Midbrain (tissue), 1 donor: ENCODE measurements at regions not wholly inside any gene's neighbourhood (a gene's known extent, or its start where the extent isn't known, plus 50 kb on each side); places are given as distances from the start of the nearest gene placed in this dataset.

Experiments
- DNase-seq: peaks from one replicate; lab custom pipeline; 2025; lab: John Stamatoyannopoulos, UW

GRCh38 chr16:85541619-85541979, 71.5 kb upstream of the GSE1 start:
- DNase-seq: no peak

- DNase-seq: no peak
These were observed 70.9 kb upstream of the GSE1 start for GRCh38 chr16:85541980-85542900.

- no peak for DNase-seq
These were observed 69.6 kb upstream of the GSE1 start for GRCh38 chr16:85543536-85543935.

- DNase-seq: no peak
These were observed 69.1 kb upstream of the GSE1 start for GRCh38 chr16:85544016-85544415.

- no peak for DNase-seq
These were observed 68.5 kb upstream of the GSE1 start for GRCh38 chr16:85544668-85545067.

GRCh38 chr16:85545227-85545818, 67.8 kb upstream of the GSE1 start:
- no peak for DNase-seq

- DNase-seq: no peak
These were observed 66.3 kb upstream of the GSE1 start for GRCh38 chr16:85546585-85547447.

- DNase-seq: no peak
These were observed 64.7 kb upstream of the GSE1 start for GRCh38 chr16:85548375-85548774.

- no peak for DNase-seq
These were observed 63.2 kb upstream of the GSE1 start for GRCh38 chr16:85549766-85550421.

- no peak for DNase-seq
These were observed 62.7 kb upstream of the GSE1 start for GRCh38 chr16:85550422-85550864.

- no peak for DNase-seq
These were observed 61.9 kb upstream of the GSE1 start for GRCh38 chr16:85550953-85551924.

- DNase-seq: no peak
These were observed 60.1 kb upstream of the GSE1 start for GRCh38 chr16:85552980-85553435.

GRCh38 chr16:85553436-85554113, 59.5 kb upstream of the GSE1 start:
- no peak for DNase-seq

GRCh38 chr16:85554114-85554888, 58.8 kb upstream of the GSE1 start:
- DNase-seq: peak; percentile 58

GRCh38 chr16:85554889-85555718, 58.0 kb upstream of the GSE1 start:
- DNase-seq: no peak

- DNase-seq: no peak
These were observed 57.2 kb upstream of the GSE1 start for GRCh38 chr16:85555719-85556455.

- no peak for DNase-seq
These were observed 56.6 kb upstream of the GSE1 start for GRCh38 chr16:85556456-85557082.
